Neural progenitor cell (in vitro differentiated cells): ENCODE measurements at regions not wholly inside any gene's neighbourhood (a gene's known extent, or its start where the extent isn't known, plus 50 kb on each side); places are given as distances from the start of the nearest gene placed in this dataset.

ENCODE experiments used
- CTCF ChIP-seq: fragments of 200-600 bp; sonication (generic); IDR thresholded peaks from 2 replicates; pipeline ENCODE4 v1.5.1; 2017; ENCODE audit warnings: antibody characterized with exemption, mild to moderate bottlenecking
- EZH2 ChIP-seq: fragments of 200-600 bp; sonication (generic); IDR thresholded peaks from 2 replicates; pipeline ENCODE4 v1.6.1; 2017; ENCODE audit warnings: antibody characterized with exemption, mild to moderate bottlenecking, moderate library complexity

- TF ChIP-seq EZH2 = no peak
- TF ChIP-seq CTCF = no peak
Observed at GRCh38 chr4:23613782-23614181, 276.1 kb downstream of the PPARGC1A start.
